Kidney (tissue), 13 donors: ENCODE measurements at regions not wholly inside any gene's neighbourhood (a gene's known extent, or its start where the extent isn't known, plus 50 kb on each side); places are given as distances from the start of the nearest gene placed in this dataset.

Experiments used
- DNase-seq, 5 donors: peaks; one replicate each; pipeline ENCODE4 v3.0.0-alpha.2; 2013 to 2020
- FAIRE-seq: peaks from 2 replicates; lab custom pipeline; 2012; peaks lifted over from hg19 to GRCh38; lab: Jason Lieb, UNC
- H3K27ac ChIP-seq, 2 donors: one replicate each; pipeline ENCODE4 v1.7.0; 2013; ENCODE audit warnings: low read depth in 2 of 2, low read length in 2 of 2, inconsistent platforms in 1 of 2
- H3K27me3 ChIP-seq: one replicate; pipeline ENCODE4 v1.7.1; 2013; ENCODE audit warnings: low read length, inconsistent platforms; ENCODE audit not compliant: control insufficient read depth, insufficient read depth
- H3K36me3 ChIP-seq, 3 donors: one replicate each; pipeline versions ENCODE4 v1.7.0 to v1.7.1; 2013; ENCODE audit warnings: low read length in 3 of 3, control low read depth in 1 of 3, inconsistent platforms in 1 of 3; ENCODE audit not compliant: insufficient read depth in 3 of 3, control insufficient read depth in 2 of 3
- H3K4me1 ChIP-seq, 3 donors: one replicate each; pipeline versions ENCODE4 v1.7.0 to v1.7.1; 2013; ENCODE audit warnings: low read length in 3 of 3, inconsistent platforms in 1 of 3, low read depth in 1 of 3; ENCODE audit not compliant: control insufficient read depth in 2 of 3, insufficient read depth in 2 of 3
- H3K4me3 ChIP-seq, 3 donors: one replicate each; pipeline versions ENCODE4 v1.7.0 to v1.8.1; 2013; ENCODE audit warnings: low read length in 3 of 3, control low read depth in 1 of 3, inconsistent platforms in 1 of 3
- H3K9ac ChIP-seq, 3 donors: one replicate each; pipeline versions ENCODE4 v1.7.0 to v1.7.1; 2013; ENCODE audit warnings: low read length in 3 of 3, control low read depth in 1 of 3, inconsistent platforms in 1 of 3
- H3K9me3 ChIP-seq, 3 donors: one replicate each; pipeline versions ENCODE4 v1.7.0 to v1.7.1; 2013; ENCODE audit warnings: low read length in 3 of 3, control low read depth in 1 of 3, inconsistent platforms in 1 of 3; ENCODE audit not compliant: control insufficient read depth in 2 of 3, insufficient read depth in 1 of 3
- intact Hi-C: fragments of 100-400 bp; cut with DNase I; formaldehyde crosslinking; loops from one replicate; pipeline ENCODE4 v1.11.1; 2022
- TF ChIP-seq, protein P1 (sequence below): IDR thresholded peaks from 3 replicates; pipeline ENCODE4 v1.5.1; 2012; ENCODE audit warnings: mild to moderate bottlenecking, moderate library complexity, borderline replicate concordance; ENCODE audit not compliant: insufficient read depth; ENCODE audit errors: extremely low read depth
- donor health status: control.
- donor health status: control.
- donor health status: control.
- donor health status: control.
- donor health status: control.
- donor health status: DM: yes; HTN: yes; CAD: no.
- donor health status: Normal renal cell carcinoma (clear cell type).

DNA sequence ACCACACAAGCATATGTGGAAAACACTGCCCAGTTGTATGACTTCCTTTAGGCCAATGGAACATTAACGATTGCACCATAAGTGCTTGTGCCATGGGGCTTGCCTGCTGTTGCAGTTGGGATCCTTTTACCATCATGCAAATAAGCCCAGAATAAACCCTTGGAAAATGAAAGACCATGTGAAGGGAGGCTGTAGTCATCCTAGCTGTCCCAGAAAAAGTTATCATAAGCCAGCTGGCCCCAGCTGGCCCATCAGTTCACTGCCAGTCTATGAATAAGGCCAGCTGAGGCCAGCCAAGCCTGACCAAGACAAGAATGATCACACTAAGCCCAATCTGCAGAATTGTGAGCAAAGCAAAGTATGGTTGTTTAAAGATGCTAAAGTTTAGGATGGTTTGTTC, 253.9 kb upstream of the ARHGAP20 start:
- no peak for FAIRE-seq

DNA sequence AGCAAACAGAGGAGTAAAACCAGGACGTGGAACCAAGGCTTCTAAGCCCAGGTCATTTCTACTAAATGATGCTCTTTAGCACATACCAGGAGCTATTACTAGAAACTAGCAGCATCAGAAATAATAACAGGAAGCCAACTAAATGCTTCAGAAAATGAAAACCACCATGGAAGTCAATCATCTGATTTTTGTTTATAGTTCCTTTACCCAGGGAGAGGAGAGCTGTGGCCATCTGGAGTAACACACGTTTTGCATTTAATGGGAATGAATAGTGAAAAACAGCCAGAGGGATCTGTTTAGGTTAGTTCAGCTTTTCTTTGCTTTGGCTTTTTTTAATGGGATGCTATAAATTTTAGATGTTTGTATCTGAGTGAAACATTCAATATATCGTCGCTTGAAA, 250.7 kb upstream of the ARHGAP20 start:
- H3K4me3 ChIP-seq = no peak overlapping the region
- no peak overlapping the region for H3K9ac ChIP-seq
- TF ChIP-seq, protein P1, sequence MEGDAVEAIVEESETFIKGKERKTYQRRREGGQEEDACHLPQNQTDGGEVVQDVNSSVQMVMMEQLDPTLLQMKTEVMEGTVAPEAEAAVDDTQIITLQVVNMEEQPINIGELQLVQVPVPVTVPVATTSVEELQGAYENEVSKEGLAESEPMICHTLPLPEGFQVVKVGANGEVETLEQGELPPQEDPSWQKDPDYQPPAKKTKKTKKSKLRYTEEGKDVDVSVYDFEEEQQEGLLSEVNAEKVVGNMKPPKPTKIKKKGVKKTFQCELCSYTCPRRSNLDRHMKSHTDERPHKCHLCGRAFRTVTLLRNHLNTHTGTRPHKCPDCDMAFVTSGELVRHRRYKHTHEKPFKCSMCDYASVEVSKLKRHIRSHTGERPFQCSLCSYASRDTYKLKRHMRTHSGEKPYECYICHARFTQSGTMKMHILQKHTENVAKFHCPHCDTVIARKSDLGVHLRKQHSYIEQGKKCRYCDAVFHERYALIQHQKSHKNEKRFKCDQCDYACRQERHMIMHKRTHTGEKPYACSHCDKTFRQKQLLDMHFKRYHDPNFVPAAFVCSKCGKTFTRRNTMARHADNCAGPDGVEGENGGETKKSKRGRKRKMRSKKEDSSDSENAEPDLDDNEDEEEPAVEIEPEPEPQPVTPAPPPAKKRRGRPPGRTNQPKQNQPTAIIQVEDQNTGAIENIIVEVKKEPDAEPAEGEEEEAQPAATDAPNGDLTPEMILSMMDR = no peak
- H3K27me3 ChIP-seq = no peaks in the 10 kb centered on the region
- no peaks in the 10 kb centered on the region for H3K4me1 ChIP-seq
- no peaks in the 10 kb centered on the region for H3K36me3 ChIP-seq
- FAIRE-seq (no peak), DNase-seq (no peak)
- H3K9me3 ChIP-seq = no peaks in the 10 kb centered on the region
- intact Hi-C loops = no loop called here
- no peak overlapping the region for H3K27ac ChIP-seq

More for the DNA sequence above, 253.9 kb upstream of the ARHGAP20 start:
- TF ChIP-seq, protein P1 = no peak
- intact Hi-C loops = no loop called here
- H3K9me3 ChIP-seq = no peaks in the 10 kb centered on the region
- H3K27me3 ChIP-seq = no peaks in the 10 kb centered on the region
- H3K27ac ChIP-seq = no peak overlapping the region
- no peak for DNase-seq
- no peaks in the 10 kb centered on the region for H3K36me3 ChIP-seq
- no peaks in the 10 kb centered on the region for H3K4me1 ChIP-seq
- H3K4me3 ChIP-seq = no peak overlapping the region
- no peak overlapping the region for H3K9ac ChIP-seq

GRCh38 chr11:110960167-110960566, 247.9 kb upstream of the ARHGAP20 start:
- no peak for FAIRE-seq
- Histone ChIP-seq H3K9ac (no peak overlapping the region), H3K27me3 (no peaks in the 10 kb centered on the region), H3K36me3 (no peaks in the 10 kb centered on the region), H3K27ac (no peak overlapping the region), H3K4me3 (no peak overlapping the region), H3K9me3 (no peaks in the 10 kb centered on the region), H3K4me1 (no peaks in the 10 kb centered on the region)
- TF ChIP-seq, protein P1 = no peak
- intact Hi-C loops = no loop called here
- DNase-seq = no peak

DNA sequence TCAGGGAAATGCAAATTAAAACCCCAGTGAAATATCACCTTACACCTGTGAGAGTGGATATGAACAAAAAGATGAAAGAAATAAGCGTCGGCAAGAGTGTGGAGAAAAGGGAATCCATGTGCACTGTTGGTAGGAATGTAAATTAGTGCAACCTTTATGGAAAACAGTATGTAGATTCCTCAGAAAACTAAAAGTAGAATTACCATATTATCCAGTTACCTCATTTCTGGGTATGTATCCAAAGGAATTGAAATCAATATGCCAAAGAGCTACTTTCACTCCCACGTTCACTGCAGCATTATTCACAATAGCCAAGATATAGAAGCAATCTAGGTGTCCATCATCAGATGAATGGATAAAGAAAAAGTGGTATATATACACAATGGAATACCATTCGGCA, 246.0 kb upstream of the ARHGAP20 start:
- intact Hi-C loops = no loop called here
- FAIRE-seq = no peak
- no peaks in the 10 kb centered on the region for H3K36me3 ChIP-seq

More for the DNA sequence above, 246.0 kb upstream of the ARHGAP20 start:
- no peaks in the 10 kb centered on the region for H3K4me1 ChIP-seq
- no peak overlapping the region for H3K9ac ChIP-seq
- H3K27ac ChIP-seq = no peak overlapping the region
- H3K4me3 ChIP-seq = no peak overlapping the region
- H3K27me3 ChIP-seq = no peaks in the 10 kb centered on the region
- H3K9me3 ChIP-seq = no peaks in the 10 kb centered on the region
- DNase-seq = no peak
- TF ChIP-seq, protein P1 = no peak
